GM18867 (cell line): ENCODE measurements at regions not wholly inside any gene's neighbourhood (a gene's known extent, or its start where the extent isn't known, plus 50 kb on each side); places are given as distances from the start of the nearest gene placed in this dataset.

Experiments used
- ATAC-seq: cut with Tn5 transposase; IDR thresholded peaks from one replicate; pipeline ENCODE4 v1.9.1; 2021; ENCODE audit warnings: mild to moderate bottlenecking, moderate library complexity; ENCODE audit not compliant: unreplicated experiment

- no peak for ATAC-seq
These were observed 207.6 kb downstream of the CETN3 start for GRCh38 chr5:90201923-90202322.

- ATAC-seq = no peak
These were observed 216.3 kb downstream of the CETN3 start for GRCh38 chr5:90193185-90193822.

DNA sequence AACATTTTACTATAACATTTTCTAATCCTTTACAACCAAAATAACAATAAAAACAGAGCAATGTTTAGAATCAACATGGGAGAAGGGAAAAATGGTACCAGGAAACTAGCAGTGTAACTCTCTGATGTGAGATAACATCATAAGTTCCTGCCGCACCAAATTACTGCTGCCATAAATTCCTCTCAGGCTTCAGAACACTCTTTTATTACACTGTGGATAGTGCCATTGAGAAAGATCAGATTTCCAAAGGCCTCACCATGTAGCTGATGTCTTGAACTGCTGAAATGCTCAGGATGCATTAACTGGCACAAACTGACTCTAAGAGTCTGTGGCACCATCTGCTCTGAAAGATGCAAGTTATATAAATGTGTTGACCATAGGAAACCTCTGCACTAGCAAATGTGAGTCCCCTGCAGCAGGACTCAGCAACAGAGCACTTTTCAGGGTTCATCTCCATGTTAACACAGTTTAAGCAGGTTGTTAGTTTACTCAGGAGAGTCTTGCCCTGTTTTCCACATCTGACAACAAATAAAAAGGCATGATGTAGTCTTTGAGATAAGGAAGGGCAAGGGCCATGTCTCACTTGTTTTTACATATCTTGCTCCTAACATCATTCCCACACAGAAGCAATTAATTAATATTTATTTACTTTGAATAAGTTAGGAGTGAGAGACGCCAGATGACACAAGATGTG lies 218.1 kb downstream of the CETN3 start:
- no peak for ATAC-seq

GRCh38 chr5:90185897-90186468 lies 223.6 kb downstream of the CETN3 start:
- no peak for ATAC-seq

- no peak for ATAC-seq
These were observed 224.8 kb downstream of the CETN3 start for GRCh38 chr5:90184764-90185163.

DNA sequence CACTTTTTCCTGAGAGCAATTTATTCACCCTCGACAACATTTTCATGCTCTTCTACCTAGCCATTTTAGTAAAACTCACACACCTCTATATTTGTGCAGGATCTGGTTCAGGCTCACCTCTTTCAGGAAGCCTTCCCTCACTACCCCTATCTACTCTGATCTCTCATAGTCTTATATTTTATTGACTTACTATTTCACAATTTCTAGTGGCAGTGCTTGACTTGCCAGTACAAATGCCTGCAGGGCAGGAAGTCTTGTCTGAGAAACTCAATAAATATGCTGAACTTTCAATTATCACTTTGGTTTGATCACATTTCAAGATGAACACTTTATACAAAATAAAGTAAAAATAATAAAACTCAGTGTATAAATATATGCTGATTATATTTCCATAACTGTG lies 226.8 kb downstream of the CETN3 start:
- ATAC-seq = no peak

GRCh38 chr5:90174236-90174635 lies 235.3 kb downstream of the CETN3 start:
- ATAC-seq = no peak

GRCh38 chr5:90173299-90174030 lies 236.1 kb downstream of the CETN3 start:
- ATAC-seq = no peak

DNA sequence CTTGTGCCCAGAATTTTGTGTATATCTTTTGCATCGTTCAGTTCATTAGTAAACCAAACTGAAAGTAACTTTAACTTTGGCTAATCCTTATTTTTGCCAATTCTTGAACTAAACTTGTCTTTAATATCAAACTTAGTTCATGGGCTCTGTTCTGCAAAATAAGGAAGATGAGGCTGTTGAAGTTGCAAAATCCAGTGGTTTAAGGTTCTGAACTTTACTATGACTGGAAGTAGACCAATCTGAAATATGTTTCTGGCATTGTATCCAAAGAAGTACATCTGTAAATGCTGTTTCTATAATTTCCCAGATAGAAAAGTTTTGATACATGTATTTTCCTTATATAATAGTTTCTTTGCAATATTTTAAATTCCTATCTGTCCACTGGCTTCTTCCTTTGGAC lies 238.1 kb downstream of the CETN3 start:
- no peak for ATAC-seq

DNA sequence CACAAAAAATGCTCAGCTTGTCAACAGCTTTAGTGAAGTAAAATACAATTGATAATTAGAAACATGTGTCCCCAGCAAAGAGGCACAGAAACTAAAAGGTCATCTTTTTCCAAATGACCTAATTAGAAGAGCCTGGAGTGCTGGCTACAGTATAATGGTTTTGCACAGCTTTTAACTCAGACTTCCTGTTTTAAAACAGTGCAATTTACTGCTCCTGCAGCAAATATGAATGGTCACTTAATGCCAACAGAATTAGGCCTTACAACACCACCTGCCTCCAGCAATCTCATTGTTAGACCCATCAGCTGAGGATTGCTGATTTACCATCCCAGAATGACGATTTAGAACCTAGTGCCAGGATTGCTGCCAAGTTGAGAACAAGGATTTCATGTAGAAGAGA lies 239.3 kb downstream of the CETN3 start:
- no peak for ATAC-seq

- ATAC-seq = no peak
These were observed 240.5 kb downstream of the CETN3 start for GRCh38 chr5:90169078-90169477.

DNA sequence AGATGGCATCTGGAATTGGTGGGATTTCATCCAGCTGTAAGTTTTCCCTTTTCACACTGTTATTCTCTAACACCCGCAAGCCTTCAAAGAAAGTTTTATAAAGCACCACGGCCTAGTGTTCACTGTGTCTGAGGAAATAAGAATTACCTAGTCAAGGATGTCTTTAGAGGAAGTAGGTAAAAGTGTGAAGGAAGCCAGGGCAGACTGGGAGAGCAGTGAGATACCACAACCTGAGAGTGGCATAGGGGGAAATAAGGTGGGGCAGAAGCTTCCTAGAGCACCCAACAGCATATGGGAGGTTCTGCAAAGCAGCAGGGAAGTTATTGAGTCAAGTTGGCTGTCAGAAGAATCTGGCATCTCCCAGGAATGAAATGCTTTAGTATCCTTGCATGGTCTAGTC lies 241.2 kb downstream of the CETN3 start:
- ATAC-seq = no peak

GRCh38 chr5:90166816-90167215 lies 242.7 kb downstream of the CETN3 start:
- ATAC-seq = no peak

GRCh38 chr5:90162324-90162723 lies 247.2 kb downstream of the CETN3 start:
- no peak for ATAC-seq

DNA sequence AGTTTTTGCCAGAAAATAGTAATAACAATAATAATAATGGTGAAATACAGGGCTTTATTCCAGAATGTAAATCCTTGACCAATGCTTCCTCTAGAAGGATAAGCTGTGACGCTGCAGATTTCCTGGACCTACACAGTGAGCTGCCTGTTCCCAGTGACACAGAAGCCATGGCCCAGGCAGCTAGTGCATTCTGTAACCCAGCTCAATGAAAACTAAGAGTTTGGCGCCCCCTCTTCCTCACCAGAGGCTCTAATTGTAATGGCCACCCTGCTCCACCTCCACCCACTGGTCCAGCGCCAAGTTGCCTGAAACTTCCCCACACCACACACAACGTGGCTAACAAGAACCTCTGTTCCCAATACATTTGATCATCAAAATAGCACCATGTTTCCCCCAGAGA lies 248.1 kb downstream of the CETN3 start:
- peak; percentile 54 for ATAC-seq

GRCh38 chr5:90158131-90158530 lies 251.4 kb downstream of the CETN3 start:
- ATAC-seq = no peak

DNA sequence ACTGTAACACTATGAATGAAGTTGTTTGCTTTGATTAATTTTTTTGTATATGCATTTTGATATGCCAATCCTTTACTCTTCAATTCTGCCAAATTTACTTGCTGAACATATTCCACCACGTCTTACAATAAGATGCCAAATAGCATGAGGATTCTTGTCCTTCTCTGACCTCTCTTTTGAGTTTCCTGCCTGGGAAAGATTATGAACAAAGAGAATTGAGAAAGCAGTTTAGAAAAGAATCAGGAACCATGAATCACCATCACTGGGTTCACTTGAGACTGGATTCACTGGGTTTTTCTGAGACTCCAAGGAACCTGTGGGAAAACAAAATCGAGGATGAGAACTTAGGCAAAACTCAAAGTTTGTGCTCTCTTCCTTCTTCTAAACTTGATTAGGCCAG lies 256.5 kb downstream of the CETN3 start:
- ATAC-seq = no peak

DNA sequence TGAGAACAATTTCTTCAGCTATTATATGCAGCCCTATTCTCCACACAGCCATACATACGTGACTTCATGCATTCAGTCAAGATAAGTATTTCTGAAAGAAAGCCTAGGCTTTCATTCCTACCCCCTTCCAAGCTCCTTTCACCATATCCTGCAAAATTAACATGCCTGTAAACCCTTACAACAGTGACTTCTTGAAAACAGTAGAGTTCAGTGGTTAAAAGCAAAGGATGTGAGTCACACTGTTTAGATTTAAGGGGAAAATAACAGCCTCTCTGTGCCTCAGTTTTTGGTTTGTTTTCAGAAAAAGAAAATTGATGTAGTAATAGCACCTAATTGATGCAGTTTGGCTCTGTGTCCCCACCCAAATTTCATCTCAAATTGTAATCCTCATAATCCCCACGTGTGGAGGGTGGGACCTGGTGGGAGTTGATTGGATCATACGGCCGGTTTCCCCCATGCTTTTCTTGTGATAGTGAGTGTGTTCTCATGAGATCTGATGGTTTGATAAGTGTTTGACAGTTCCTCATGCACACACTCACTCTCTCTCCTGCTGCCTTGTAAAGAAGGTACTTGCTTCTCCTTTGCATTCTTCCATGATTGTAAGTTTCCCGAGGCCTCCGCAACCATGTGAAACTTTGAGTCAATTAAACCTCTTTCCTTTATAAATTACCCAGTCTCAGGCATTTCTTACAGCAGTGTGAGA lies 264.8 kb downstream of the CETN3 start:
- ATAC-seq = no peak

GRCh38 chr5:90142541-90142940 lies 267.0 kb downstream of the CETN3 start:
- ATAC-seq = no peak

DNA sequence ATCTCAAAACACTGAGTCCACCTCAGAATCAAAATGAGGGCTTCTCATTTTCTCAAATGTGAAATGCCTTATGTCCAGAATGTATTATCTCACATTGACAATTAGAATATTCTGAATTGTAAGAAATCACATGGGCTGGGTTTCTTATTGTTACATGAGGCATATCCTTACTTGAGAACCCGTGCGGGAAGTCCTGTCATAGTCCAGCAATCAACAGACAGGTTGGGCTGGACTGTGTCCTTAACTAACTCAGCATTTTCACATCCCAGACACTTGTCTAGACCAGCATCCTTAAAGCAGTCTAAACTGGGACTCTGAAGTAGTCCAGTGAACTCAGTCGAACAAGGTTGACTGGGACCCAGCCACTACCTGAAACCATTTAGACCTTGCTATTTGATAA lies 267.6 kb downstream of the CETN3 start:
- ATAC-seq = no peak

DNA sequence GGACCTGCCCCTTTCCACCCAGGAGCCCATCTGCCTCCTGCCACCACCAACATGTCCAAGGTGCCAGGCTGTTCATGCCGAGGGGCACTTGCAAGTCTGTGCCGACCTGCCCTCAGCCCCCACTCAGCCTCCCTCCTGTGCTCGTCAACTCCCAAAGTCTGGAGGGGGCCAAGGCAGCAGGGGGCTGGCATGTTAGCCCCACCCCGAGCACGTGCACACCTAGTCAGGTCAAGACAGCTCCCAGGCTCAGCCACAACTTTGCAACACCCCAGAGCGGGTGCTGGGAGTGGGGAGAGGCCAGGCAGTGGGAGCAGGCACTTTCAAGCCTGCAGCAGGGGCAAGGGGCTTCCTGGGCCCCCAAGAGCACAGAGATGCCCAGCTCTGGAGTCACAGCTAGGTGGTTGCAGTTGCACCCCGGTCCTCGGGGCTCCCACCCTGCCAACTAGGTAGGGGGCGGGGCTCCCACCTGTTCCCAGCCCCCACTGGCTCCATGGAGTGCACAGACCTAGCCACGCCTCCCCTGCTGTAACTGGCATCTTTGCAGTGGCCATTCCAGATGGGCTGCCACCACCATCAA lies 272.5 kb downstream of the CETN3 start:
- no peak for ATAC-seq
